ENCODE measurements at regions not wholly inside any gene's neighbourhood (a gene's known extent, or its start where the extent isn't known, plus 50 kb on each side); places are given as distances from the start of the nearest gene placed in this dataset.

- no peaks in the 10 kb centered on the region for H3K79me2 ChIP-seq (ENCODE audit: insufficient read depth, low read length)
- DNase-seq (ENCODE audit: low spot score) (no peak), ATAC-seq (no peak), FAIRE-seq (no peak)
- H3K36me3 ChIP-seq (replicated peaks in 1 of 2; ENCODE audit: control insufficient read depth in 1 of 2, insufficient read depth in 2 of 2, low read length in 2 of 2) = no peaks in the 10 kb centered on the region
- in situ Hi-C loops (cut with HindIII; ENCODE audit: extremely low pct_ligation_motif_present, low pct_unique_long_range_greater_than_20kb) (no loop called here), intact Hi-C loops (cut with micrococcal nuclease; ENCODE audit: unreplicated experiment) (no loop called here)
- H3K9me3 ChIP-seq (ENCODE audit: low read length) = no peaks in the 10 kb centered on the region
- no peak overlapping the region for H3K9ac ChIP-seq (ENCODE audit: insufficient read depth, low read depth, low read length)
- no peak overlapping the region for H3K4me3 ChIP-seq (replicated peaks in 1 of 3; ENCODE audit: insufficient read depth in 1 of 3, low read depth in 2 of 3, low read length in 3 of 3)
- H2AFZ ChIP-seq (ENCODE audit: low read length) = no peak overlapping the region
- TF ChIP-seq ZBED4 (CRISPR knock-in tag; IDR thresholded peaks at IDR 0.05; ENCODE audit: borderline replicate concordance) = no peak
- no peak for TF ChIP-seq ARHGAP35 (CRISPR knock-in tag; IDR thresholded peaks at IDR 0.05; ENCODE audit: borderline replicate concordance)
- no peak for TF ChIP-seq SMAD9 (CRISPR knock-in tag; IDR thresholded peaks at IDR 0.05)
- no peak for TF ChIP-seq TBX2 (CRISPR knock-in tag; IDR thresholded peaks at IDR 0.05; ENCODE audit: borderline replicate concordance)
- TF ChIP-seq HNF4A (CRISPR knock-in tag; IDR thresholded peaks at IDR 0.05) = no peak
- no peak for TF ChIP-seq AKNA (CRISPR knock-in tag; IDR thresholded peaks at IDR 0.05; ENCODE audit: borderline replicate concordance)
- TF ChIP-seq IRF1 (CRISPR knock-in tag; IDR thresholded peaks at IDR 0.05; ENCODE audit: low read depth) = no peak
- no peak for TF ChIP-seq ZNF564 (CRISPR knock-in tag; IDR thresholded peaks at IDR 0.05)
- no peak for TF ChIP-seq FOSL2 (CRISPR knock-in tag; IDR thresholded peaks at IDR 0.05)
- no peak for TF ChIP-seq ARID2 (CRISPR knock-in tag; IDR thresholded peaks at IDR 0.05; ENCODE audit: borderline replicate concordance)
- no peak for TF ChIP-seq ZNF850 (CRISPR knock-in tag; conservative IDR thresholded peaks at IDR 0.05)
- no peak for TF ChIP-seq MLLT10 (CRISPR knock-in tag; IDR thresholded peaks at IDR 0.05)
- no peak for TF ChIP-seq ZNF138 (CRISPR knock-in tag; IDR thresholded peaks at IDR 0.05; ENCODE audit: low read depth)
- ChIA-PET CTCF (ENCODE audit: low intra/inter-chr PET ratio, low total read pairs) (no interaction called here), POLR2A (no interaction called here)
- no peaks in the 10 kb centered on the region for H3K27me3 ChIP-seq (ENCODE audit: control insufficient read depth in 1 of 2, insufficient read depth in 2 of 2, low read length in 2 of 2)
- no peaks in the 10 kb centered on the region for H3K4me1 ChIP-seq (ENCODE audit: insufficient read depth, low read length)
- no peak overlapping the region for H3K27ac ChIP-seq (ENCODE audit: extremely low read length, insufficient read depth, low read length)
- 87% methylated on average over 2 of the region's 2 CpGs for WGBS (ENCODE audit: low lambda C conversion rate)
- no peaks in the 10 kb centered on the region for H4K20me1 ChIP-seq (ENCODE audit: insufficient read depth, low read length)
- BruUV-seq (replicated peaks) = no TSS peak
- H3K4me2 ChIP-seq (ENCODE audit: low read depth, low read length) = no peak overlapping the region
Measured at GRCh38 chr2:215601990-215602721, 166.3 kb upstream of the FN1 start.

All from HepG2 (cell line).